ENCODE measurements at regions not wholly inside any gene's neighbourhood (a gene's known extent, or its start where the extent isn't known, plus 50 kb on each side); places are given as distances from the start of the nearest gene placed in this dataset.

GRCh38 chr2:187964746-187965145 lies 326.9 kb upstream of the GULP1 start:
- Histone ChIP-seq H3K9ac (ENCODE audit: insufficient read depth, low read length, poor library complexity, severe bottlenecking) (no peak overlapping the region), H3K4me1 (ENCODE audit: control insufficient read depth in 1 of 2, insufficient read depth in 2 of 2, low read length in 2 of 2) (peaks cover 0 to 6% of the 10 kb centered on the region in 2 donors), H3K9me3 (replicated peaks in 1 of 2; ENCODE audit: control insufficient read depth in 1 of 2, insufficient read depth in 1 of 2, low read length in 2 of 2) (no peaks in the 10 kb centered on the region), H2AFZ (ENCODE audit: insufficient read depth, low read depth, low read length, poor library complexity, severe bottlenecking) (no peak overlapping the region), H3K4me3 (replicated peaks in 1 of 3; ENCODE audit: low read depth in 2 of 3, low read length in 3 of 3) (no peak overlapping the region), H3K4me2 (replicated peaks; ENCODE audit: extremely low read depth, low read length, poor library complexity, severe bottlenecking) (no peak overlapping the region), H3K79me2 (ENCODE audit: insufficient read depth, low read length) (no peaks in the 10 kb centered on the region), H4K20me1 (ENCODE audit: insufficient read depth, low read length) (no peaks in the 10 kb centered on the region), H3K27ac (ENCODE audit: low read depth in 1 of 2, low read length in 2 of 2) (no peak overlapping the region), H3K36me3 (replicated peaks in 1 of 2; ENCODE audit: control insufficient read depth in 1 of 2, insufficient read depth in 2 of 2, low read length in 2 of 2) (no peaks in the 10 kb centered on the region), H3K27me3 (ENCODE audit: control insufficient read depth in 2 of 2, insufficient read depth in 2 of 2, low read length in 2 of 2) (no peaks in the 10 kb centered on the region)
- Mint-ChIP-seq H3K4me1 (peaks cover 7% of the 10 kb centered on the region), H3K27me3 (ENCODE audit: low read depth in 3 of 3) (peaks cover 2 to 6% (median 4%) of the 10 kb centered on the region in 3 donors), H3K9me3 (peaks cover 0 to 4% (median 2%) of the 10 kb centered on the region in 7 donors), H3K4me3 (no peak overlapping the region), H3K36me3 (no peaks in the 10 kb centered on the region), H3K27ac (no peak overlapping the region)
- intact Hi-C loops (cut with micrococcal nuclease) = no loop called here
- TF ChIP-seq, protein P1, sequence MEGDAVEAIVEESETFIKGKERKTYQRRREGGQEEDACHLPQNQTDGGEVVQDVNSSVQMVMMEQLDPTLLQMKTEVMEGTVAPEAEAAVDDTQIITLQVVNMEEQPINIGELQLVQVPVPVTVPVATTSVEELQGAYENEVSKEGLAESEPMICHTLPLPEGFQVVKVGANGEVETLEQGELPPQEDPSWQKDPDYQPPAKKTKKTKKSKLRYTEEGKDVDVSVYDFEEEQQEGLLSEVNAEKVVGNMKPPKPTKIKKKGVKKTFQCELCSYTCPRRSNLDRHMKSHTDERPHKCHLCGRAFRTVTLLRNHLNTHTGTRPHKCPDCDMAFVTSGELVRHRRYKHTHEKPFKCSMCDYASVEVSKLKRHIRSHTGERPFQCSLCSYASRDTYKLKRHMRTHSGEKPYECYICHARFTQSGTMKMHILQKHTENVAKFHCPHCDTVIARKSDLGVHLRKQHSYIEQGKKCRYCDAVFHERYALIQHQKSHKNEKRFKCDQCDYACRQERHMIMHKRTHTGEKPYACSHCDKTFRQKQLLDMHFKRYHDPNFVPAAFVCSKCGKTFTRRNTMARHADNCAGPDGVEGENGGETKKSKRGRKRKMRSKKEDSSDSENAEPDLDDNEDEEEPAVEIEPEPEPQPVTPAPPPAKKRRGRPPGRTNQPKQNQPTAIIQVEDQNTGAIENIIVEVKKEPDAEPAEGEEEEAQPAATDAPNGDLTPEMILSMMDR (IDR thresholded peaks at IDR 0.05) = no peak
- DNase-seq = no peak
- no CpG with 5 or more reads among the region's 2 CpGs for WGBS (ENCODE audit: insufficient coverage)

DNA sequence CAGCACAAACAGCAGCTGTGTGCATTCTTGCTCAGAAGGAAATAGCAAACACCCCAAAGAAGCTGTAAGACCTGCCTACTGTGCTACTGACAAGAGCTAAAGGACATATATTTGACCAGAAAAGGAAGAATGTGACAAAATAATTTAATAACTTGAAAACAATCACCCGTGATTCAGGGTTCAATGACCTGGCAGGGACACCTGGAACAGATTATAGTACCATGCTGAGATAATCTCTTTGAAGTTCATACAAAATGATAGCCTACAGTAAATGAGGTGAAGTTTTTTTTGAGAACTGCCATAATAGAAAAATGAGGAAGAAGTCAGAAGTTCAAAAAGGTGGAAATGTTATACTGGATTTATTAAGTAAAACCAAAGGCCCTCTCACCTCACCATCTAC lies 324.8 kb upstream of the GULP1 start:
- Histone ChIP-seq H3K79me2 (ENCODE audit: insufficient read depth, low read length) (no peaks in the 10 kb centered on the region), H3K9me3 (replicated peaks in 1 of 2; ENCODE audit: control insufficient read depth in 1 of 2, insufficient read depth in 1 of 2, low read length in 2 of 2) (no peaks in the 10 kb centered on the region), H3K9ac (ENCODE audit: insufficient read depth, low read length, poor library complexity, severe bottlenecking) (no peak overlapping the region), H3K4me3 (replicated peaks in 1 of 3; ENCODE audit: low read depth in 2 of 3, low read length in 3 of 3) (no peak overlapping the region), H3K27ac (ENCODE audit: low read depth in 1 of 2, low read length in 2 of 2) (no peak overlapping the region), H3K4me2 (replicated peaks; ENCODE audit: extremely low read depth, low read length, poor library complexity, severe bottlenecking) (no peak overlapping the region), H3K36me3 (replicated peaks in 1 of 2; ENCODE audit: control insufficient read depth in 1 of 2, insufficient read depth in 2 of 2, low read length in 2 of 2) (no peaks in the 10 kb centered on the region), H3K4me1 (ENCODE audit: control insufficient read depth in 1 of 2, insufficient read depth in 2 of 2, low read length in 2 of 2) (no peaks in the 10 kb centered on the region), H4K20me1 (ENCODE audit: insufficient read depth, low read length) (no peaks in the 10 kb centered on the region), H3K27me3 (ENCODE audit: control insufficient read depth in 2 of 2, insufficient read depth in 2 of 2, low read length in 2 of 2) (no peaks in the 10 kb centered on the region), H2AFZ (ENCODE audit: insufficient read depth, low read depth, low read length, poor library complexity, severe bottlenecking) (no peak overlapping the region)
- no peak for DNase-seq
- H3K4me3 Mint-ChIP-seq = no peak overlapping the region
- H3K27me3 Mint-ChIP-seq (ENCODE audit: low read depth in 3 of 3) = peaks cover 2 to 6% (median 4%) of the 10 kb centered on the region in 3 donors
- TF ChIP-seq, protein P1 (IDR thresholded peaks at IDR 0.05) = no peak
- no peaks in the 10 kb centered on the region for H3K36me3 Mint-ChIP-seq
- intact Hi-C loops (cut with micrococcal nuclease) = no loop called here
- no peak overlapping the region for H3K27ac Mint-ChIP-seq
- peaks cover 0 to 3% (median 2%) of the 10 kb centered on the region in 7 donors for H3K9me3 Mint-ChIP-seq
- WGBS (ENCODE audit: insufficient coverage) = no CpG with 5 or more reads among the region's 1 CpG
- no peaks in the 10 kb centered on the region for H3K4me1 Mint-ChIP-seq

Measured in CD14-positive monocyte (primary cell).